Umbilical cord (tissue), 1 donor: ENCODE measurements at regions not wholly inside any gene's neighbourhood (a gene's known extent, or its start where the extent isn't known, plus 50 kb on each side); places are given as distances from the start of the nearest gene placed in this dataset.
"Not testable (repeated sequence)": the region's sequence is repeated elsewhere in the genome, so short reads cannot be mapped to it uniquely, and the experiment has no call there.

Experiments used
- DNase-seq: peaks from one replicate; pipeline ENCODE4 v3.0.0-alpha.2; 2015; ENCODE audit warnings: low spot score

DNA sequence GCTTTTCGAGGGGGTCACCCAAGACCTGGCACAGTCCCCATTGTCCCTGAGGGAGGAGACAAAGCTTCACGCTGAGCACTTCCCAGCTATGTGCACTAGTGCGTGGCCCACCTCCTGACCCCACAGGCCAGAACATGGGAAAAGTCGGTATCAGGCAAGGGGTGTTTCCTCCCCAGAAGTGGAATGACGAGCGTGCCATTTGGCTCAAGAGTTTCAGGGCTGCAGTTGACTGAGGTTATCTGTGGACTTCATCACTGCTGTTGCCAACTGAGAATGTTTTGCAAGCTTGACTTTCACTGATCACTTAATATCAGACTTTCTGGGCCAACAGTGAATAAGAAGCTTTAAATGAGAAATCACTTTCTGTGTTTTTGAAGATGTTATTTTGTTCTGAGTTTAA is 137.0 kb upstream of the AFDN start:
- DNase-seq, result peak; percentile 42

DNA sequence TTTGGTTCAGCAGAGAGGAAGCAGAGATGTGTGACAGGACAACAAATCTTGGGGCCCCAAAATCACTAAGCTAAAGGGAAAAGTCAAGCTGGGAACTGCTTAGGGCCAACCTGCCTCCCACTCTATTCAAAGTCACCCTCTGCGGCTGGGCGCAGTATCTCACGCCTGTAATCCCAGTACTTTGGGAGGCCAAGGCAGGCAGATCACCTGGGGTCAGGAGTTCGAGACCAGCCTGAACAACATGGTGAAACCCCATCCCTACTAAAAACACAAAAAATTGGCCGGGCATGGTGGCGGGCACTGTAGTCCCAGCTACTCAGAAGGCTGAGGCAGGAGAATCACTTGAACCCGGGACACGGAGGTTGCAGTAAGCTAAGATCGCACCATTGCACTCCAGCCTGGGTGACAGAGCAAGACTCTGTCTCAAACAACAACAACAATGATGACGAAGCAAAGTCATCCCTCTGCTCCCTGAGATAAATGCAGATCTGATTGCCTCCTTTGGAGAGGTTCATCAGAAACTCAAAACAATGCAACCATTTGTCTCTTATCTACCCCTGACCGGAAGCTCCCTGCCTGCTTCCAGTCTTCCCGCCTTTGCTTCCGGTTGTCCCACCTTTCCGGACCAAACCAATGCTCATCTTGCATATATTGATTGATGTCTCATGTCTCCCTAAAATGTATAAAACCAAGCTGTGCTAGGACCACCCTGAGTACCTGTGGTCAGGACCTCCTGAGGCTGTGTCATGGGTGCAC is 136.4 kb upstream of the AFDN start:
- DNase-seq, result not testable (repeated sequence)

DNA sequence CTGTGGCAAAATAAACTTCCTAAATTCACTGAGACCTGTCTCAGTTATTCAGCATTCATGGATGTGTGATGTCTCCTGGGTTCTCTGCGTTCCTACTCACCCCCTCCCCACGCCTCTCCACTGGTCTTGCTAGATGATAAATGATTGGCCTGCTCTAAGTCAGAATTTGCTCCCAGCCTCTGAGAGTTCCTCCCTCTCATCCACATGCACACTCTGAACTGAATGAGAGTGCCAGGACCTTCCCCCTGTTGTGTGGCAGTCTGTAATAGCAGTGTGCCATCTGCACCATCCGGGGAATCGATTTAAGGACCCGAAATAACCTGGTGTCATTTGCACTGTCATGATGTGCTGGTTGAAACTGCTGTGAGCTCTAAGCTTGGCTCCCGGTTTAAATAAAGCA is 135.8 kb upstream of the AFDN start:
- peak; percentile 23 for DNase-seq

DNA sequence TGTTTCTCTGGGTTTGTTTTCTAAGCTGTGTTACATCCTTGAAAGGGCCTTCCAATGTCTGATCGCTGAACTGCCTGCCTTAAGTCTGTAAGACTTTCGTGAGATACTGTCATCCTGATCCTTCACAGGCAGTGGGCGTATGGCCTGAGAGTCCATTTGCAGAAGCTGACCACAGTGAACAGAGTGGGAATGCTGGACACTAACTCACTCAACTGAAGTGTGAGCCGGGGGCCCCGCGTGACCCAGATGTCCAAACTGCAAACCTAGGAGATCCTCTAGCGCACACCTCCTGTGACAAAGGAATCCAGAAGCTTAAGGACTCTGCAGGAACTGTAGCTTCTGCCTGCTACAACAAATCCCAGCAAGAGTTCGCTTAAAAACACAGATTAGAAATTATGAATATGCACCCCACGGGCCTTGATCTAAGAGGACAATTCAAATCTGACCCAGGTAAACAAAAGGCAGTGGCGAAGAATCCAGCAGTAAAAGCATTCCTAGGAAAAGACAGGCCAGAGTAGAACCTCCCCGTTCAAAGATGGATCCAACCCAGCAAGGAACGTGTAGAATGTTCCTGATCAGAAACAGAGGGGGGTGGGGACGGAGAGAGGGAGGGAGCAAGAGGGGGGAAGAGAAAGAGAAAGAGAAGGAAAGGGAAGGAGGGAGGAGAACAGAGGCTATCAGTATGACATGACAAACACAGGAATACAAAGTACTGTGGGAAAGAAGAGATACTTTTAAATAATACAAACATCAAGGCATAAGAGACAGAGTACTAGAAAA is 135.0 kb upstream of the AFDN start:
- DNase-seq, result peak; percentile 84

DNA sequence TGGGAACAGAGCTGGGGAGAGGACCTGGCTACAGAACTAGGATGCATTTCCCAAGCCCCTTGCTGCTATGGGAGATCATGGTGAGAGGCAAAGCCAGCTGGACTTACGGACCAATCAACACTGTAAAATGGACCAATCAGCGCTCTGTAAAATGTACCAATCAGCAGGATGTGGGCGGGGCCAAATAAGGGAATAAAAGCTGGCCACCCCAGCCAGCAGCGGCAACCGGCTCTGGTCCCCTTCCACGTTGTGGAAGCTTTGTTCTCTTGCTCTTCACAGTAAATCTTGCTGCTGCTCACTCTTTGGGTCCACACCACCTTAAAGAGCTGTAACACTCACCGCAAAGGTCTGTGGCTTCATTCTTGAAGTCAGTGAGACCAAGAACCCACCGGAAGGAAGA is 133.2 kb upstream of the AFDN start:
- not testable (repeated sequence) for DNase-seq

- no peak for DNase-seq
These were observed 130.9 kb upstream of the AFDN start for GRCh38 chr6:167695831-167696230.

- no peak for DNase-seq
These were observed 130.4 kb upstream of the AFDN start for GRCh38 chr6:167696296-167696695.

DNA sequence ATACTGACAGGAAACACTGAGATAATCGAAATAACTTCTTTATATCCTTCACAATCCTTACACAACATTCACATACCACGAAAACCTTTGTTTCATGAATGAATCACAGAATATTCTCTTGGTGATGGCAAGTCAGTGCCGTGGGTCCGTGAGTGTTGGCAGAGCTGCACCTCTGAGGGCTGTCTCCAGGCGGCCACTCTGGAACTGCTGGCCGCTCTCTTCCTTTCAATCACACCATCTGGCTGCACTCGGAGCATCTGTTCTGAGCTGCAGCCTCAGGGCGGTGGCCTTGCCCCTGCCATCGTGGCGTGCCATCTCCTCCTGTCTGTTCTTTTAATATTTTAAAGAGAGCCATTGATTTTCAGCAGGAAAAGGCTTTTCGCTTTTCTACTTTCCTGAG is 129.4 kb upstream of the AFDN start:
- DNase-seq, result peak; percentile 31

DNA sequence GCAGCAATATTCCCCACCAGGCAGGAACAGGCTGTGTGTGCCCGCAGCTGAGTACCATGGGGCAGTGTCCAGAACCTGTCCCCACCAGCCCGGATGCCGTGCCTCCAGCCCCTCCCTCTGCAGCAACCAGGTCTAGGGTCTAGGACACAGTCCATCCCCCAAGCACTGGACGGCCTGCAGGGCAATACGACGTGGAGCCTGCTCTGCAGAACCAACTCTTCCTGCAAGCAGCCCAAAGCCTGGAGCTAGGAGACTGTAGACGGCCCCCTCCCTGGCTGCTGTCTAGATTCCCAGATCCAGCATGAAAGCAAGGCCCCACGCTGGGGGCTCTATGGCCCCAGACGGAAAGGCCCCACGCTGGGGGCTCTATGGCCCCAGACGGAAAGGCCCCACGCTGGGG is 128.2 kb upstream of the AFDN start:
- no peak for DNase-seq

GRCh38 chr6:167699141-167699931 is 127.4 kb upstream of the AFDN start:
- peak; percentile 88 for DNase-seq

DNA sequence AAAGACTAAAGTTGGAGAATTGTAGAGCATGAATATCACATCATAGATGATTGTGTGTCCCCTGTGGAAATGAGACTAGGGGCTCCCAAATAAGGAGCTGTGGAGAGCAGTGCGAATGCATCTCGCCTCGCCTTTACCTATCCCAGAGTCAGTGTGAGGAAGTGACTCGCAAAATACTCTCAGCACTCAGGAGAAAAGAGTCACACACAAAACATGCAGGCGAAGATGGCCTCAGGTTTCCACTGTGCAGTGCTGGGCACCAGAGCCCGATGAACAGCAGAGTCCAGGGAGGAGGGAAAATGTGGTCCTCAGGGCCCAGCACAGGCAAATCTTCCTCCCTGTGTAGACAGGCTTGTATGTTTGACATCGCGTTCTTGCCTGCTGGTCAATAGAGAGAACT is 126.5 kb upstream of the AFDN start:
- no peak for DNase-seq

- no peak for DNase-seq
These were observed 125.7 kb upstream of the AFDN start for GRCh38 chr6:167701010-167701409.

DNA sequence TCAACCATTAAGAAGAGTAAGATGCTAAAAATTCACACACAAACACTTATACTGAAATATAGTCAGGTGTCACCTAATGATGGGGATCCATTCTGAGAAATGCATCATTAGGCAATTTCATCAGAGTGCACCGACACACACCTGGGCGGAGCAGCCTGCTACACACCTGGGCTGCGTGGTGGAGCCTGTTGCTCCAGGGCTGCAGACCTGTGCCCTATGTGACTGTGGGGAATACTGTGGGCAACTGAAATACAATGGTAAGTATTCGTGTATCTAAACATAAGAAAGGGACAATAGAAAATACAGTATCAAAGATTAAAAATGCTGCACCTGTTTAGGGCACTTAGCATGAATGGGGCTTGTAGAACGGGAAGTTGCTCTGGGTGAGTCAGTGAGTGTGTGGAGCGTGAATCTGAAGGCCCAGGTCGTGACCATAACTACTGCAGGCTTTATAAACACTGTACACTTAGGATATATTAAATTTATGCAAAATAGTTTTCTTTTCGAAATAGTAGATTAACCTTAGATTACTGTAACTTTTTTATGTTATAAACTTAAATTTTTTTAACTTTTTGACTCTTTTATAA is 124.4 kb upstream of the AFDN start:
- DNase-seq, result no peak

- no peak for DNase-seq
These were observed 123.4 kb upstream of the AFDN start for GRCh38 chr6:167703347-167703746.

- DNase-seq, result no peak
These were observed 122.9 kb upstream of the AFDN start for GRCh38 chr6:167703781-167704180.

DNA sequence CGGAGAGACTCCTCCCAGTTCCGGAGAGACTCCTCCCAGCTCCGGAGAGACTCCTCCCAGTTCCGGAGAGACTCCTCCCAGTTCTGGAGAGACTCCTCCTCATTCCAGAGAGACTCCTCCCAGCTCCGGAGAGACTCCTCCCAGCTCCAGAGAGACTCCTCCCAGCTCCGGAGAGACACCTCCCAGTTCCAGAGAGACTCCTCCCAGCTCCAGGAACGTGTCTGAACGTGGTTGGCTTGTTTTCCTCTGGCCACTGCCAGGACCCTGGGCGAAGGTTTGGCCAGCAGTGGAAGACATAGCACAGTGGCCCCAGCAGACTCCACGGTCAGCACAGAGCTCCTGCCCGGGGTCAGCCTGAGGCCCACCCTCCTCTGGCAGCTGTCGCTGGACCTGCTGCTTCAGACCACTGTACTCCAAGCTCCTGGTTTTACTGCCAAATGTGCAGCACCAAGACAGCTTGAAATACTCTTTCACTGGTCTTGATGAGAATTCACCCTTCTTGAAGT is 122.3 kb upstream of the AFDN start:
- DNase-seq, result no peak

DNA sequence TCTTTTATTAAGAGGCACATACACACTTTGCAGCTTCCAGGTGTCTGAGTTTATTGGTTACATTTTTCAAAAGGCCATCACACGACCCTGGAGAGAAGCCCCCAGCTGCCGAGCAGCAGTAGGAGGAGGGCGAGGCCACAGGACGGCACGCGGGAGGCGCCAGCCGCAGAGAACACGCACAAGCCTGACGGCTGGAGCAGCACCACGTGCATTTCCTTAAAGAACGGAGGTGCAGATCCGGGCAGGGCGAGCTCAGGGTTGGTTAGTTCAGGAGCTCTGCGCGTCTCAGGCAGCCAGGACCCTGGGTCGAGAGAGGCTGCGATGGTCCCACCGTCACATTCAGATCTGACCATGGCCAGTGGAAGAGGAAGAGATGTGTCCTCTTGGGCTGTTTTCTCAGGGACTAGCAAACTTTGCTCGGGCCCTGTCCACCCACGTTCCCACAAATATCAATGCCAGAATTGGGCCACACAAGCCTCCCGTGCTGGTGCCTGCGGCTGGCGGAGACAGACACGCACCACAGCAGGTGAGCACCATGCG is 121.4 kb upstream of the AFDN start:
- no peak for DNase-seq

DNA sequence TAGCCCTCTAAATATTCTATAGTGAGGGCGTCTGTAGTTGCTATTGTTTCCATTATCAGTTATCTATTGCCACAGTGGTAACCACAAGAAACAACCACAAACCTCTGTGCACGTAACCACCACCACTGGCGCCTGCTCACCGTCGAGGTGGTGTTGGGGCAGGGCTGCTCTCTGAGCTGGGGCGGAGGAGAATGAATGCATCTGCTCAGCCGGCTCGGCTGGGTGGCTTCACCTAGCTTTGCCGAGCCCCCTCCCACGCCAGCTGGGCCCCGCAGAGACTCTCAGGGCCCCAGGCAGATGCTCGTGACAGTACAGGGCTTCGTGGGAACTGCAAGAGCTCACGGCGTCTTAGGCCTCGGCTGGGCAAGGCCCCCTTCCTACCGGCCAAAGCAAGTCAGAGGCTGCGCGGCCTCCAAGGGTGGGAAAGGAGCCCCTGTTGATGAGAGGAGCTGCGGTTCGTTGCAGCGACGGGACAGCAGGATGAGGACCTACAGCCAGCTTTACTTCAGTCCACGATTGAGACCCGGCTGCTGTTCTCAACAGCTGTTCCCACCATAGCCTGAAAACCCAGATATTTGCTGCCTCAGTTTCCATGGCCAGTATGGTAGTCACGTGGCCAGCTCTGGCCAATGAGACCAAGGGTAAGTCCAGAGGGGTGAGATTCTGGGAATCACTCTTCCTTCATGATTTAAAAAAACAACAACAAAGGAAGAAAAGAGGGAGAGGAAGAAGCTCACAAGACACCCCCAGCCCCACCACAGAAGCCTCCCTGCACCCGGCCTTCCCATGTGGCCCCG is 120.2 kb upstream of the AFDN start:
- no peak for DNase-seq

GRCh38 chr6:167707686-167708500 is 118.8 kb upstream of the AFDN start:
- no peak for DNase-seq
